ENCODE measurements at regions not wholly inside any gene's neighbourhood (a gene's known extent, or its start where the extent isn't known, plus 50 kb on each side); places are given as distances from the start of the nearest gene placed in this dataset.

DNA sequence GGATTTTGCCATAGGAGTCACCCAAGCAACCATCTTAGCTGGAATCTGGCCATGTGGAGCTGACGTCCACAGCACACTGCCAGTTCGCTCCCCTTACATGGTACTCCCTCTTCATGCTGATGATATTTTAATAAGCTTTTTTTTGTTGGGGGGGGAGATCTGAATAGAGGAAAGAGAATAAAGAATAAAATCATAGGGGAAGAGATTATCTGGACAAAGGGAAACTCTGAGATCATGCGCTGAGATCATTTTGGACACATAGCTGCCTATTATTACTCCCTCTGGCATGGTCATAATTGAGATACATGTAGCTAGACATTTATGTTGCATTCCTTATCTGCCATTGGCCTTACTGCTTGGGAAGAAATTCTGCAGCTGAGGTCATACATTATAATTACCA is 282.7 kb downstream of the HTR7 start:
- Histone ChIP-seq H3K27ac (no peak overlapping the region), H3K27me3 (no peaks in the 10 kb centered on the region), H3K4me1 (no peaks in the 10 kb centered on the region), H3K9ac (ENCODE audit: low read depth in 2 of 2, low read length in 2 of 2) (no peak overlapping the region), H3K9me3 (no peaks in the 10 kb centered on the region), H3K36me3 (no peaks in the 10 kb centered on the region), H3K4me3 (no peak overlapping the region)
- intact Hi-C loops (cut with DNase I) = no loop called here
- TF ChIP-seq CTCF (IDR thresholded peaks at IDR 0.05) = no peak
- no peak for DNase-seq

- no peaks in the 10 kb centered on the region for H3K36me3 ChIP-seq
- no peaks in the 10 kb centered on the region for H3K4me1 ChIP-seq
- intact Hi-C loops (cut with DNase I) = no loop called here
- H3K4me3 ChIP-seq = no peak overlapping the region
- no peak overlapping the region for H3K27ac ChIP-seq
- no peak for TF ChIP-seq CTCF (IDR thresholded peaks at IDR 0.05)
- no peak overlapping the region for H3K9ac ChIP-seq (ENCODE audit: low read depth in 2 of 2, low read length in 2 of 2)
- no peaks in the 10 kb centered on the region for H3K9me3 ChIP-seq
- no peak for DNase-seq
- H3K27me3 ChIP-seq = no peaks in the 10 kb centered on the region
Observed at GRCh38 chr10:90577569-90577968, 280.3 kb downstream of the HTR7 start.

DNA sequence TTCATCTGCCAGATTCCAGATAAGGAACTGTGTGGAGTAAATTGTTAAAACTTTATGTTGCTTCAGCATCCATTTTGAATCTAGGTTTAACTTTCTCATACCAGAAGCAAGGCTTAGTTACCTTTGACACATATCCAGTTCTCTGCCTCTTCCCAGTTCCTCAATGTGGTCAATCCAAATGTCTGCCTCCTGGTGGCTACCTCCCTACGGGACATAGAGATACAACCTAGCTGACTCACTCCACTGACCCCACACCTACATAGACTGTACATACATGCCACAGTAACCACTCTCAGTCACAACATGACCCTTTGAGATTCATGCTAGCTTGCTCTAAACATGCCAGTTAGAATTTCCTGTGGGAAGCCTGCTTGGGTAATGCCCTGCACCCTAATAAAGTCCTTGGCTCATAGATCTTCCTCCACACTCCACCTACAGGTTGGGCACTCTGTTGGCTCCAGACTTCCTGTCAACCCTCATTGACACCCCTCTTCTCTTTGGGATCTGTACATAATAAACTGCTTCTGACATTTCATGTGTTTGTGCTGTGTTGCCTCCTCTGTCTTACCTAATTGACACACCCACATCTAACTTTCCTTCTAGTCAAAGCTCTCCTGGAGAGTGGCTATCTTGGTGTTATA is 278.1 kb downstream of the HTR7 start:
- Histone ChIP-seq H3K9ac (ENCODE audit: low read depth in 2 of 2, low read length in 2 of 2) (no peak overlapping the region), H3K27me3 (no peaks in the 10 kb centered on the region), H3K9me3 (no peaks in the 10 kb centered on the region), H3K4me1 (no peaks in the 10 kb centered on the region), H3K4me3 (no peak overlapping the region), H3K36me3 (no peaks in the 10 kb centered on the region), H3K27ac (no peak overlapping the region)
- intact Hi-C loops (cut with DNase I) = no loop called here
- no peak for DNase-seq
- TF ChIP-seq CTCF (IDR thresholded peaks at IDR 0.05) = no peak

- no peak overlapping the region for H3K9ac ChIP-seq (ENCODE audit: low read depth in 2 of 2, low read length in 2 of 2)
- no peak overlapping the region for H3K4me3 ChIP-seq
- no peak overlapping the region for H3K27ac ChIP-seq
- H3K4me1 ChIP-seq = no peaks in the 10 kb centered on the region
- H3K27me3 ChIP-seq = no peaks in the 10 kb centered on the region
- no peak for DNase-seq
- no peaks in the 10 kb centered on the region for H3K36me3 ChIP-seq
- H3K9me3 ChIP-seq = no peaks in the 10 kb centered on the region
- TF ChIP-seq CTCF (IDR thresholded peaks at IDR 0.05) = no peak
- intact Hi-C loops (cut with DNase I) = no loop called here
Observed at GRCh38 chr10:90583416-90583815, 274.4 kb downstream of the HTR7 start.

DNA sequence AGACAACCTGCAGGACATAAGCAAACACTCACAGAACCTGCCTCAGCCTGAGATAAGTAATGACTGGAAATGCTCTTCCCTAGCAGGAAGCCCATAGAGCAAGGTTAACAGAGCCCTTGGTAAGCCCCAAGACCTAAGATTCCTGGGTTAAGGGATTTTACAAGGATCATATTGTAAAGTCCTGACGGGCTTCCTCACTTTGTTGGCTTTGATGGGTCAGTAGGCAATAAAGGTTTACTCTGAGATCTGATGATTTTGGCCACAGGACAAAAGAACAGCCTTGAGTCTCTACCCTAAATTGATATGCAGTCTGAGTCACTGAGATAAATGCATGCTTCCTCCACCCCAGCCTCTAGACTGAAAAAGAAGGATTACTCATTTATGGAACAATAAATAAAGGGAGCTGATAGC is 270.8 kb downstream of the HTR7 start:
- intact Hi-C loops (cut with DNase I) = no loop called here
- no peak overlapping the region for H3K27ac ChIP-seq
- DNase-seq = no peak

More for the DNA sequence above, 270.8 kb downstream of the HTR7 start:
- H3K27me3 ChIP-seq = no peaks in the 10 kb centered on the region
- H3K36me3 ChIP-seq = no peaks in the 10 kb centered on the region
- H3K4me1 ChIP-seq = no peaks in the 10 kb centered on the region
- TF ChIP-seq CTCF (IDR thresholded peaks at IDR 0.05) = no peak
- no peak overlapping the region for H3K4me3 ChIP-seq
- H3K9ac ChIP-seq (ENCODE audit: low read depth in 2 of 2, low read length in 2 of 2) = no peak overlapping the region
- no peaks in the 10 kb centered on the region for H3K9me3 ChIP-seq
